ENCODE measurements at regions not wholly inside any gene's neighbourhood (a gene's known extent, or its start where the extent isn't known, plus 50 kb on each side); places are given as distances from the start of the nearest gene placed in this dataset.

GRCh38 chr16:79653373-79653891 is 52.9 kb upstream of the MAF start:
- TF ChIP-seq CTCF (IDR thresholded peaks at IDR 0.05): no peak
- TF ChIP-seq EP300 (IDR thresholded peaks at IDR 0.05): no peak
- TF ChIP-seq POLR2A (IDR thresholded peaks at IDR 0.05): no peak
